Tibial artery (tissue), 4 donors: ENCODE measurements at regions not wholly inside any gene's neighbourhood (a gene's known extent, or its start where the extent isn't known, plus 50 kb on each side); places are given as distances from the start of the nearest gene placed in this dataset.
A peak's percentile ranks its signal among the peaks of the same experiment; 100 is the strongest.
"Not testable (repeated sequence)": the region's sequence is repeated elsewhere in the genome, so short reads cannot be mapped to it uniquely, and the experiment has no call there.

Experiments used
- DNase-seq, 2 donors: peaks; one replicate each; pipeline ENCODE4 v3.0.0-alpha.2; 2019
- H3K27ac ChIP-seq, 2 donors: fragments of 200-600 bp; sonication (generic) in 1 of 2; 1 replicate in 1 of 2; 2 replicates in 1 of 2; pipeline ENCODE4 v1.5.1; 2018 to 2019; ENCODE audit warnings: mild to moderate bottlenecking in 1 of 2
- H3K27me3 ChIP-seq, 2 donors: fragments of 200-600 bp; sonication (generic) in 1 of 2; one replicate each; pipeline versions ENCODE4 v1.5.1 to v1.6.0; 2016 to 2019
- H3K36me3 ChIP-seq, 3 donors: fragments of 200-600 bp; sonication (generic) in 2 of 3; one replicate each; pipeline ENCODE4 v1.5.1; 2016 to 2019; ENCODE audit warnings: mild to moderate bottlenecking in 2 of 3
- H3K4me1 ChIP-seq, 4 donors: fragments of 200-600 bp; sonication (generic) in 2 of 4; 1 replicate in 3 of 4; 2 replicates in 1 of 4; pipeline ENCODE4 v1.5.1; 2016 to 2019
- H3K4me3 ChIP-seq, 2 donors: fragments of 200-600 bp; sonication (generic) in 1 of 2; 1 replicate in 1 of 2; 2 replicates in 1 of 2; pipeline ENCODE4 v1.5.1; 2018 to 2019; ENCODE audit warnings: mild to moderate bottlenecking in 2 of 2
- H3K9me3 ChIP-seq, 3 donors: fragments of 200-600 bp; sonication (generic) in 1 of 3; one replicate each; pipeline ENCODE4 v1.5.1; 2016 to 2019
- CTCF ChIP-seq, 2 experiments: fragments of 200-600 bp in 1 of 2; fragments of 450-650 bp in 1 of 2; IDR thresholded peaks; one replicate each; pipeline ENCODE4 v1.5.1; 2017 to 2019; ENCODE audit warnings: antibody characterized with exemption in 2 of 2, mild to moderate bottlenecking in 1 of 2, moderate library complexity in 1 of 2
- intact Hi-C: fragments of 100-400 bp; cut with DNase I; formaldehyde crosslinking; loops from one replicate; pipeline ENCODE4 v1.15.0; 2023; ENCODE audit warnings: low total_unique reads

- H3K4me3 ChIP-seq, intact Hi-C loops: not testable (repeated sequence)
- peaks cover 0 to 85% (median 10%) of the 10 kb centered on the region in 4 donors for H3K4me1 ChIP-seq
Measured at GRCh38 chr7:35853194-35853593, 52.3 kb downstream of the SEPTIN7 start.

GRCh38 chr7:35854311-35854710 lies 53.5 kb downstream of the SEPTIN7 start:
- Histone ChIP-seq H3K9me3 (no peaks in the 10 kb centered on the region), H3K36me3 (no peaks in the 10 kb centered on the region), H3K4me1 (peaks cover 0 to 82% (median 6%) of the 10 kb centered on the region in 4 donors), H3K4me3 (no peak overlapping the region), H3K27me3 (no peaks in the 10 kb centered on the region), H3K27ac (no peak overlapping the region)
- DNase-seq: no peak
- intact Hi-C loops: no loop called here
- TF ChIP-seq CTCF (IDR thresholded peaks at IDR 0.05): no peak

More at GRCh38 chr7:35853194-35853593, 52.3 kb downstream of the SEPTIN7 start:
- not testable (repeated sequence) for H3K9me3 ChIP-seq, H3K36me3 ChIP-seq, H3K27me3 ChIP-seq, DNase-seq
- peak overlapping the region in 1 of 2 donors; percentile 19 for H3K27ac ChIP-seq

- Histone ChIP-seq H3K36me3 (no peaks in the 10 kb centered on the region), H3K27me3 (no peaks in the 10 kb centered on the region), H3K4me1 (peaks cover 0 to 68% (median 5%) of the 10 kb centered on the region in 4 donors), H3K4me3 (no peak overlapping the region), H3K27ac (no peak overlapping the region), H3K9me3 (peaks cover 0 to 4% (median 0%) of the 10 kb centered on the region in 3 donors)
- intact Hi-C loops: no loop called here
- no peak for DNase-seq
- no peak for TF ChIP-seq CTCF (IDR thresholded peaks at IDR 0.05)
Measured at GRCh38 chr7:35856175-35856574, 55.3 kb downstream of the SEPTIN7 start.

GRCh38 chr7:35860664-35861063 lies 59.8 kb downstream of the SEPTIN7 start:
- intact Hi-C loops: no loop called here
- no peak for TF ChIP-seq CTCF (IDR thresholded peaks at IDR 0.05)
- no peak overlapping the region for H3K27ac ChIP-seq
- H3K27me3 ChIP-seq: no peaks in the 10 kb centered on the region
- no peak overlapping the region for H3K4me3 ChIP-seq
- H3K36me3 ChIP-seq: no peaks in the 10 kb centered on the region
- no peak for DNase-seq
- peaks cover 0 to 47% (median 0%) of the 10 kb centered on the region in 4 donors for H3K4me1 ChIP-seq
- peaks cover 0 to 4% (median 0%) of the 10 kb centered on the region in 3 donors for H3K9me3 ChIP-seq

GRCh38 chr7:35865287-35865686 lies 64.4 kb downstream of the SEPTIN7 start:
- DNase-seq: no peak
- peaks cover 0 to 13% (median 10%) of the 10 kb centered on the region in 3 donors for H3K36me3 ChIP-seq
- no peak overlapping the region for H3K4me3 ChIP-seq
- H3K27me3 ChIP-seq: no peaks in the 10 kb centered on the region
- TF ChIP-seq CTCF (IDR thresholded peaks at IDR 0.05): no peak
- peaks cover 0 to 48% (median 0%) of the 10 kb centered on the region in 4 donors for H3K4me1 ChIP-seq
- peaks cover 0 to 4% (median 0%) of the 10 kb centered on the region in 3 donors for H3K9me3 ChIP-seq
- intact Hi-C loops: no loop called here
- no peak overlapping the region for H3K27ac ChIP-seq

- Histone ChIP-seq H3K27me3 (no peaks in the 10 kb centered on the region), H3K36me3 (peaks cover 0 to 13% (median 10%) of the 10 kb centered on the region in 3 donors), H3K9me3 (no peaks in the 10 kb centered on the region), H3K4me1 (peaks cover 0 to 55% (median under 1%) of the 10 kb centered on the region in 4 donors), H3K27ac (no peak overlapping the region), H3K4me3 (no peak overlapping the region)
- intact Hi-C loops: no loop called here
- TF ChIP-seq CTCF (IDR thresholded peaks at IDR 0.05): no peak
- DNase-seq: no peak
Measured at GRCh38 chr7:35866186-35866585, 65.3 kb downstream of the SEPTIN7 start.

- H3K9me3 ChIP-seq, H3K27me3 ChIP-seq, H3K4me3 ChIP-seq, intact Hi-C loops, DNase-seq: not testable (repeated sequence)
- Histone ChIP-seq H3K4me1 (peaks cover 0 to 68% (median 10%) of the 10 kb centered on the region in 4 donors), H3K27ac (peak overlapping the region; percentile 51 to 63), H3K36me3 (peaks cover 0 to 13% (median 10%) of the 10 kb centered on the region in 3 donors)
Measured at GRCh38 chr7:35869117-35869516, 68.3 kb downstream of the SEPTIN7 start.
